NB4 (cell line): ENCODE measurements at regions not wholly inside any gene's neighbourhood (a gene's known extent, or its start where the extent isn't known, plus 50 kb on each side); places are given as distances from the start of the nearest gene placed in this dataset.
A peak's percentile ranks its signal among the peaks of the same experiment; 100 is the strongest.
"Not testable (repeated sequence)": the region's sequence is repeated elsewhere in the genome, so short reads cannot be mapped to it uniquely, and the experiment has no call there.

Experiments used
- DNase-seq: peaks from one replicate; pipeline ENCODE4 v3.0.0; 2010; ENCODE audit warnings: low read depth
- H3K4me3 ChIP-seq: one replicate; pipeline ENCODE4 v1.5.1; 2011; ENCODE audit warnings: mild to moderate bottlenecking, low read depth, low read length, moderate library complexity
- CTCF ChIP-seq: IDR thresholded peaks from one replicate; pipeline ENCODE4 v1.5.1; 2012; ENCODE audit warnings: low read depth, low read length
- MAX ChIP-seq: IDR thresholded peaks from 2 replicates; pipeline ENCODE4 v1.6.1; 2011; ENCODE audit warnings: low read depth, low read length
- MYC ChIP-seq: IDR thresholded peaks from 2 replicates; pipeline ENCODE4 v1.6.1; 2011; ENCODE audit warnings: low read depth, low read length
- POLR2A ChIP-seq: IDR thresholded peaks from 2 replicates; pipeline ENCODE4 v1.6.1; 2011; ENCODE audit warnings: mild to moderate bottlenecking; ENCODE audit not compliant: insufficient read length; ENCODE audit errors: extremely low read depth

GRCh38 chr2:163155279-163155883, 316.8 kb upstream of the KCNH7 start:
- peak; percentile 52 for DNase-seq
- TF ChIP-seq MAX (no peak), CTCF (peak; percentile 32), POLR2A (no peak)
- no peak overlapping the region for H3K4me3 ChIP-seq

- no peak overlapping the region for H3K4me3 ChIP-seq
- no peak for TF ChIP-seq MAX
- TF ChIP-seq POLR2A = no peak
- TF ChIP-seq MYC = no peak
- TF ChIP-seq CTCF = no peak
- DNase-seq = no peak
These were observed 304.1 kb upstream of the KCNH7 start for GRCh38 chr2:163142618-163143017.

- TF ChIP-seq POLR2A (no peak), CTCF (no peak), MAX (no peak), MYC (no peak)
- DNase-seq = no peak
- H3K4me3 ChIP-seq = no peak overlapping the region
These were observed 300.4 kb upstream of the KCNH7 start for GRCh38 chr2:163138947-163139346.

- DNase-seq = no peak
- TF ChIP-seq CTCF = no peak
- TF ChIP-seq MYC = no peak
- TF ChIP-seq MAX = no peak
- TF ChIP-seq POLR2A = no peak
- no peak overlapping the region for H3K4me3 ChIP-seq
These were observed 296.7 kb upstream of the KCNH7 start for GRCh38 chr2:163135256-163135655.

- TF ChIP-seq CTCF = no peak
- TF ChIP-seq POLR2A = no peak
- TF ChIP-seq MAX = no peak
- H3K4me3 ChIP-seq = no peak overlapping the region
These were observed 295.0 kb upstream of the KCNH7 start for GRCh38 chr2:163133602-163134001.

GRCh38 chr2:163132850-163133249, 294.3 kb upstream of the KCNH7 start:
- no peak overlapping the region for H3K4me3 ChIP-seq
- TF ChIP-seq CTCF = no peak
- no peak for TF ChIP-seq MAX
- no peak for TF ChIP-seq MYC
- TF ChIP-seq POLR2A = no peak
- DNase-seq = peak; percentile 18

More at GRCh38 chr2:163133602-163134001, 295.0 kb upstream of the KCNH7 start:
- no peak for DNase-seq

- not testable (repeated sequence) for DNase-seq, H3K4me3 ChIP-seq
These were observed 293.6 kb upstream of the KCNH7 start for GRCh38 chr2:163132207-163132606.
